Eye (tissue), 1 donor: ENCODE measurements at regions not wholly inside any gene's neighbourhood (a gene's known extent, or its start where the extent isn't known, plus 50 kb on each side); places are given as distances from the start of the nearest gene placed in this dataset.

Experiments used
- DNase-seq: peaks from one replicate; pipeline ENCODE4 v3.0.0-alpha.2; 2015

GRCh38 chr13:97798171-97798821, 155.2 kb upstream of the IPO5 start:
- DNase-seq = no peak

- DNase-seq = peak; percentile 55
Measured at GRCh38 chr13:97798836-97799235, 154.6 kb upstream of the IPO5 start.

GRCh38 chr13:97802213-97802612, 151.3 kb upstream of the IPO5 start:
- no peak for DNase-seq

GRCh38 chr13:97809576-97809975, 143.9 kb upstream of the IPO5 start:
- no peak for DNase-seq

- DNase-seq = peak; percentile 58
Measured at GRCh38 chr13:97810152-97810551, 143.3 kb upstream of the IPO5 start.

- DNase-seq = no peak
Measured at GRCh38 chr13:97822377-97822776, 131.1 kb upstream of the IPO5 start.

- no peak for DNase-seq
Measured at GRCh38 chr13:97826421-97827012, 127.0 kb upstream of the IPO5 start.

- no peak for DNase-seq
Measured at GRCh38 chr13:97834250-97834649, 119.2 kb upstream of the IPO5 start.

GRCh38 chr13:97843189-97843588, 110.3 kb upstream of the IPO5 start:
- DNase-seq = no peak

GRCh38 chr13:97844151-97844550, 109.3 kb upstream of the IPO5 start:
- no peak for DNase-seq

GRCh38 chr13:97848886-97849285, 104.6 kb upstream of the IPO5 start:
- DNase-seq = no peak

- DNase-seq = peak; percentile 20
Measured at GRCh38 chr13:97849305-97849704, 104.2 kb upstream of the IPO5 start.

- DNase-seq = no peak
Measured at GRCh38 chr13:97851269-97851668, 102.2 kb upstream of the IPO5 start.

GRCh38 chr13:97852181-97852874, 101.1 kb upstream of the IPO5 start:
- no peak for DNase-seq

GRCh38 chr13:97853550-97853949, 99.9 kb upstream of the IPO5 start:
- no peak for DNase-seq

- DNase-seq = peak; percentile 91
Measured at GRCh38 chr13:97855570-97856303, 97.7 kb upstream of the IPO5 start.

GRCh38 chr13:97856304-97856675, 97.2 kb upstream of the IPO5 start:
- no peak for DNase-seq

GRCh38 chr13:97858161-97858560, 95.3 kb upstream of the IPO5 start:
- no peak for DNase-seq

GRCh38 chr13:97866346-97866745, 87.1 kb upstream of the IPO5 start:
- DNase-seq = no peak

- DNase-seq = no peak
Measured at GRCh38 chr13:97866751-97867150, 86.7 kb upstream of the IPO5 start.

- DNase-seq = no peak
Measured at GRCh38 chr13:97873398-97873797, 80.1 kb upstream of the IPO5 start.

GRCh38 chr13:97875218-97875617, 78.3 kb upstream of the IPO5 start:
- DNase-seq = no peak

GRCh38 chr13:97875911-97876310, 77.6 kb upstream of the IPO5 start:
- no peak for DNase-seq
